ENCODE measurements at regions not wholly inside any gene's neighbourhood (a gene's known extent, or its start where the extent isn't known, plus 50 kb on each side); places are given as distances from the start of the nearest gene placed in this dataset.

- Histone ChIP-seq H3K27ac (replicated peaks) (no peak overlapping the region), H3K27me3 (ENCODE audit: insufficient read depth, poor library complexity, severe bottlenecking) (no peaks in the 10 kb centered on the region), H3K4me3 (replicated peaks; ENCODE audit: insufficient read depth, low read length) (no peak overlapping the region)
- TF ChIP-seq REST (IDR thresholded peaks at IDR 0.05; ENCODE audit: insufficient replicate concordance, low read depth), result no peak
- no peak for TF ChIP-seq CTCF (IDR thresholded peaks at IDR 0.05; ENCODE audit: insufficient read depth, low read length)
- TF ChIP-seq POLR2AphosphoS5 (IDR thresholded peaks at IDR 0.05; ENCODE audit: low read depth), result no peak
- no peak for TF ChIP-seq GABPA (IDR thresholded peaks at IDR 0.05; ENCODE audit: low read depth)
- no peak for TF ChIP-seq SPI1 (IDR thresholded peaks at IDR 0.05; ENCODE audit: borderline replicate concordance, low read depth)
- DNase-seq (ENCODE audit: low read depth in 1 of 2, low spot score in 1 of 2), result no peak
Measured at GRCh38 chr16:65218348-65218747, 96.5 kb upstream of the CDH11 start.

GRCh38 chr16:65213866-65214595 is 92.2 kb upstream of the CDH11 start:
- Histone ChIP-seq H3K27ac (replicated peaks) (no peak overlapping the region), H3K4me3 (replicated peaks; ENCODE audit: insufficient read depth, low read length) (no peak overlapping the region), H3K27me3 (ENCODE audit: insufficient read depth, poor library complexity, severe bottlenecking) (no peaks in the 10 kb centered on the region)
- TF ChIP-seq CTCF (IDR thresholded peaks at IDR 0.05; ENCODE audit: insufficient read depth, low read length) (no peak), GABPA (IDR thresholded peaks at IDR 0.05; ENCODE audit: low read depth) (no peak), POLR2AphosphoS5 (IDR thresholded peaks at IDR 0.05; ENCODE audit: low read depth) (no peak), SPI1 (IDR thresholded peaks at IDR 0.05; ENCODE audit: borderline replicate concordance, low read depth) (no peak), REST (IDR thresholded peaks at IDR 0.05; ENCODE audit: insufficient replicate concordance, low read depth) (no peak)
- no peak for DNase-seq (ENCODE audit: low read depth in 1 of 2, low spot score in 1 of 2)

GRCh38 chr16:65212791-65213190 is 90.9 kb upstream of the CDH11 start:
- no peaks in the 10 kb centered on the region for H3K27me3 ChIP-seq (ENCODE audit: insufficient read depth, poor library complexity, severe bottlenecking)
- no peak for TF ChIP-seq CTCF (IDR thresholded peaks at IDR 0.05; ENCODE audit: insufficient read depth, low read length)
- TF ChIP-seq SPI1 (IDR thresholded peaks at IDR 0.05; ENCODE audit: borderline replicate concordance, low read depth), result no peak
- no peak for TF ChIP-seq REST (IDR thresholded peaks at IDR 0.05; ENCODE audit: insufficient replicate concordance, low read depth)
- TF ChIP-seq POLR2AphosphoS5 (IDR thresholded peaks at IDR 0.05; ENCODE audit: low read depth), result no peak
- TF ChIP-seq GABPA (IDR thresholded peaks at IDR 0.05; ENCODE audit: low read depth), result no peak
- no peak for DNase-seq (ENCODE audit: low read depth in 1 of 2, low spot score in 1 of 2)
- no peak overlapping the region for H3K4me3 ChIP-seq (replicated peaks; ENCODE audit: insufficient read depth, low read length)
- no peak overlapping the region for H3K27ac ChIP-seq (replicated peaks)
